GM18861 (cell line): ENCODE measurements at regions not wholly inside any gene's neighbourhood (a gene's known extent, or its start where the extent isn't known, plus 50 kb on each side); places are given as distances from the start of the nearest gene placed in this dataset.
A peak's percentile ranks its signal among the peaks of the same experiment; 100 is the strongest.

Source experiments
- ATAC-seq: cut with Tn5 transposase; IDR thresholded peaks from one replicate; pipeline ENCODE4 v1.9.1; 2021; ENCODE audit not compliant: unreplicated experiment

DNA sequence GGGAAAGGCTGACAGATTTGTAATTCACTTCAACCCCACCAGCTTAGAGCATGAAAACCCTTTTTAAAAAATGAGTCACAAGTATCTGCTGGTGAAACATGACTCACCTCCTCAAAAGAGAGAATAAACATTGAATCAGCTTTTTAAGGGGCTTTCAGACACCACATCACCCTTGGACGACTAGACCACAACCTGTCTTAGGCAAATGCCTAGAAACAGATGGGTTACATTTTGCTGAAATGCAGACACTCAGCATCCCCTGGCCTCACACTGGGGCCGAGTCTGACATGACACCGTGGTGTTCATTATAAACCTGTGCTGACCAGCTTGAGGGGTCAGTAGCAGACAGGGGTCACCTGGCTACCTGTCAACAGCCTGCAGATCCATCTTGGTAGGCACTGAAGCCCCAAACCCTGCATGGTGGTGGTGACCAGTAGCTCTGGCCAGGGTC, 175.3 kb upstream of the CST7 start:
- peak; percentile 84 for ATAC-seq

- ATAC-seq, result no peak
Observed at GRCh38 chr20:24775966-24776365, 173.1 kb upstream of the CST7 start.

DNA sequence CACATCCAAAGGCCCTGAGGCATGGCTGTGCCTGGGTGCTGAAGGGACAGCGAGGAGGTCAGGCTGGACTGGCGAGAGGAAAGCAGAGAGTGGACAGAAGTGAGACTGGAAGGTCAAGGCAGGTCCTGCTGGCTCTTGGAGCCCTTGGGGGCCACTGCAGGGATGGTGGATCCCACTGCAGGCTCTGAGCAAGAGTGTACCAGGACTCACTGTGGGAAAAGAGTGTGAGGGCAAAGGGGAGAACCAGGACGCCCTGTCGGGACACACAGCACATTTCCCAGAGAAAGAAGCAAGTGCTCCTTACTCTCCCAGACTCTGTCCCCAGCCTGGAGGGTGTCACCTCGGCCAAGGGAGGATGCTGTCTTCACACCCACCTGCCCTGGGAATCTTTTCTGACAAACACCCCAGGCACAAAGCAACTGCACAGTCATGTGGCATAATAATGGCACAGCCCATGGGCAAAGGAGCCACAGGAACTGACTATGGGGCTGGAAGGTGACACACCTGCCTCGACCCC, 172.3 kb upstream of the CST7 start:
- ATAC-seq, result no peak

DNA sequence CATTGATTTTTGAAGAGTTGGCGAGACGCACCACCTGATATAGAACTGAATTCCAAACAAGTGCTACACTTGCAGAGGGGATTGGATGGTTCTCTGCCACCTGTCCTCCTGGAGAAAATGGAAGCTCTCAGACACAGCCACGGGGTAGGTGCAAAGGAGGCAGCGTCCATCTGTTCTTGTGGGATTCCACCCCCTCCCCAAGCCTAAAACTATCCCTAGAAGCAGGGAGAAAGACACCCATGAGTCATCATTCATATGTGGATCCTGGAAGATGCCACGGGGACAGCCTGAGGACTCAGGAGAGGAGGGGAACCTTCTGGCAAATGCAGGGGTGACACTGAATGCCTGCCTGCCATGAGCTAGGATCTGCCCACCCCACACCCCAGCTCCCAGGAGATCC, 171.3 kb upstream of the CST7 start:
- ATAC-seq, result no peak

DNA sequence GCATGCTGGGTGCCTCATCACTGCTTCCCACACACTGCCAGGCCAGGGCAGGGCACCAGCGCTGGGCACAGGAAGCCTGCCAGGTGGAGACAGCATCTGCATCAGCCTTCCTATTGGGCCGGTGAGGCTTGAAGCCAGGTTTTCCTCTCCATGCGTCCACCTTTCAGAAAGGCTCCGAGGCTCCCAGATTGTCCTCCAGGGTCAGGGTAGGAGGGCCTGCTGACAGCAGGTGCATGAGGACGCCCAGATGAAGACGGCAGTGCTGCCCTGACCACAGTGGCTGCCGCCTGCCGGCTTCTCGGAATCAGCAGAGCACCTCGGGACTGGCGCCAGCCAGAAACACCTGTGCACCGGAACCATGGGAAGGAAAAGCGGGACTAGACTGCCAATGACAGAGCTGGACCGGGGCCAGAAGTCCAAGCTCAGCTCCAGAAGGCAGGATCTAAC, 170.5 kb upstream of the CST7 start:
- no peak for ATAC-seq

DNA sequence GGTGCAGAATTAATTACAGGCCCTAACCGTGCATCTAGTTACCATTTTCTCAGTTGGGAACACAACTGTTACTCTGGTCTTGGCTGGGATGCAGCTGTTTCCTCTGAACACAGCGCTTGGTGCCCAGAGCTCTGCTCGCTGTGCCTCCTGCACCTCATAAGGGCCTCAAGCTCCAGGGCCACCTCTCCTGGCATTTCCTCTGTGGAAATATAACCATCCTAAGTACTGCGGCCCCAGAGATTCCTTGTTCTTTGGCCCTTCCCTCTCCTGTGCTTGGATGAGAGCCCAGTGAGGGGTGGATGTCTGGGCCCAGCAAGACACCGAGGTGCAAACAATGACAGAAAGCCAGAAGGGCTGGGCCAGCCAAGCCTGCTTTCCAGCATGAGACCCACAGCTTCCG, 169.9 kb upstream of the CST7 start:
- no peak for ATAC-seq

DNA sequence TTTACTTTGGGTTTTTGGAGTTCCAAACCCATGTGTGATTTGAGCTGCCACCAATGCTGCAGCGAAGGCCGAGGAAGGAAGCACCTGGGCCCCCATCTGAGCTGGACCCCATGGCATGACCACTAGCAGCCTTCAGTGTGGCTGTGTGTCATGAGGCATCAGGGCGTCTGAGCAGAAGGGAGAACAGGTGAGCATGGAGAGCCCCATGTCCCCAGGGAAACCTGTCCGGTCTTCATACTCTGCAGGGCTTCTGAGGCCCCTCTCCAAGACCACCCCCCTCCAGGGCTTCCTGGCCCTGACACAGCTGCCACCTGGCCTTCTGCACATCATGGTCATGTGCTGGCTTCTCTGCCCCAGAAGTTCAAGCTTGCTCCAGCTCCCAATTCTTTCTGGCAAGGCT, 169.1 kb upstream of the CST7 start:
- ATAC-seq, result no peak

DNA sequence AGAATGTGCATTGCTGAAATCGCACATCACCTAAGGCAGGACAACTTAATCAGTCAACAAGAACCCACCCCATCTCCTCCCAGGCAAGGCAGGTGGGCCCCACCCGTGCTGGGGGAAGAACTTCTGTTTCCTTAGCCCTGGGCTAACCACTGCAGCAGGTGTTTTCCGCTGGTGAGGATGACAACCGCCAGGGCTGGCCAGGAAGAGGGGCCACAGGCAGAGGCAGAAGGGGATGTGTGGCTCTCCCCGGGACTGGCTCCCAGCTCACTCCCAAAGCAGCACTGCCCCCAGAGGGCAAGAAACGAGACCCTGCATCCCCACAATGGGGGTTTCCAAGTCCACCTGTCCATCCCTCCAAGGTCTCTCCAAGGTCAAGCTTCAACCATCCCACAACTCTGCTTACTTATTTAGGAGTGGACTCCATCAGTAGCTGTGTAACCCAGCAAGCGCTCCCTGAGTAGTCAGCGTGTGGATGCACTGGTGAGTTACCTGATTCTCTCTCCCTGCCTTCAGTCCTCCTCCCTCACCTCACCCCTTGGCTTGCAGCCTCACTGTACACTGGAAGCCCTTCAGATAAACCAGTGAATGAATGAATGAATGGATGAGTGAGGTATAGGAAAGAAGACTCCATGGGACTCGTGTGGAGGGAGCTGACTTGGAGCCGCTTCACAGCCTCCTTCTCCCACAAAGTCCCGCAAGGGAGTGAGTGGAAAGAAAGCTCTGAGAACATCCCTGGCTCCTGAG, 168.2 kb upstream of the CST7 start:
- no peak for ATAC-seq

GRCh38 chr20:24781418-24781980, 167.6 kb upstream of the CST7 start:
- ATAC-seq, result no peak

DNA sequence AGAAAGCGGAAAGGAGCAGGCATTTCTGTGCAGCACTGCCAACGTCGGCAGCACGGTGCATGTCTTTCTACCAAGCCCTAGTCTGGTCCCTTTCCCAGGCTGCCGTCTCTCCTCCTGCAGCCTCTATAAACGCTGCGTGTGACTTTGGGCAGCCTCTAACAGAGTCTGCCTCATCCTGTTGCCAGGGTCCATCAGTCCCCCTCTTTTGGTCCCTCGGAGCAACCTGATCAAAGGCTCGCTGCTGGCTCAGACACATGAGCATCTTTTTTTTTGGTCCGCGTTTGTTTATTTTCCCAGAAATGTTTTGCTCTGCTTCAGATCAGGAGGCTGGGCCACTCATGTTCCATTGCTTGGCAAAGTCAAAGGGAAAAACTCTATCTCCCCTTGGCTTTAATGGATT, 166.8 kb upstream of the CST7 start:
- no peak for ATAC-seq

GRCh38 chr20:24782801-24783630, 166.1 kb upstream of the CST7 start:
- no peak for ATAC-seq

GRCh38 chr20:24783631-24784492, 165.2 kb upstream of the CST7 start:
- ATAC-seq, result peak; percentile 55

DNA sequence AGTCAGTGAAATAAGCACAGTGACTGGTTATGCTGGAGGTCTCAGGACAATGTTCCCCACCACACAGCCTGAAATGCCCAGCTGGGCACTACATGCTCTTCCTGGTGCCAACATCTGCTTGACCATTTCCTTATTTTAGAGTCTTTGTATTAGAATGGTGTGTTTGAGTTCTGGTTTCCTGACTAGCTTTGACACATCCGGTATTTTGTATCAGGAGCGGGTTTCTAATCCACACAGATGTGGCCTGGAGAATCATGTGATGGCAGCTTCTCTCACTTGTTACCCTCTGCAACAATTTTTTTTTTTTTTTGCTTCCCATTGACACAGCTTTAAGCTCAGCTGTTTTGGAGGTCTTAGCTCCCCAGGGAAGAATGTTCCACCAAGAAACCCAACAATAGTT, 164.5 kb upstream of the CST7 start:
- ATAC-seq, result peak; percentile 13

GRCh38 chr20:24785141-24786110, 163.6 kb upstream of the CST7 start:
- no peak for ATAC-seq

GRCh38 chr20:24786111-24786495, 163.0 kb upstream of the CST7 start:
- no peak for ATAC-seq

DNA sequence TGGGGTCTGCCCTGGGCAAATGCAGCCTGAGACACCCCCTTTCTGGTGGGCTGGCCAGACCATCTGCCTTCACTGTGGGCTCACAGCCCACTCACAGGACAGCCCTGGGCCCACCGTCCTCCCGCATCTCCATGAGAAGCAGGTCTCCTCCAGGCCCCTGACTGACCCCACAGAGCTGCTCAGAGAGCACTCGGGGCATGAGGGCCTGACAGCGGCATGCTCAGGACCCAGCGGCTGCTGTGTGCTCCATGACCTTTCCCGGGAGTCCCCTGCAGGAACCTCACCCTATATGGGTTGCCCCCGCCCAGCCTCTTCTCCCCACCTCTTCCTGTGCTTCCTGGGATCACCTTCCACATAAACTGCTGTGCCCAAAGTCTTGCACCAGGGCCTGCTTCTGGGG, 162.4 kb upstream of the CST7 start:
- no peak for ATAC-seq

- ATAC-seq, result no peak
Observed at GRCh38 chr20:24787071-24787470, 162.0 kb upstream of the CST7 start.

DNA sequence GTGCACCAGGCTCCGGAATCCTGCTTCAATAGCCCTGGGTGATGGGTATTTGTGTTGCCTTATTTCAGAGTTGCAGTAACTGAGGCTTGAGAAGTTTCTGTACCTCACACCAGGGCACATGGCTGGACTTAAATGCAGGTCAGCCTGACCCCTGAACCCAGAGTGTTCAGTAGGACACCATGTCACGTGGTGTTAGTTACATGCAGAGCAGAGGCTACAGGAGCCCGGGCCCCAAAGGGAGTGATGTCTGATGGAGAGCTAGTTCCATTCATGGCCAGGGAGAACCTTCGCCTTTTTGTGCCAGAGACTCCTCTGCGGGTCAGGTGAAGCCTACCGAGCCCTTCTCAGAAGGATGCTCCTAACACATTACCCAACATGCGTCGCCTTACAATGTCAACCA, 161.4 kb upstream of the CST7 start:
- ATAC-seq, result no peak

DNA sequence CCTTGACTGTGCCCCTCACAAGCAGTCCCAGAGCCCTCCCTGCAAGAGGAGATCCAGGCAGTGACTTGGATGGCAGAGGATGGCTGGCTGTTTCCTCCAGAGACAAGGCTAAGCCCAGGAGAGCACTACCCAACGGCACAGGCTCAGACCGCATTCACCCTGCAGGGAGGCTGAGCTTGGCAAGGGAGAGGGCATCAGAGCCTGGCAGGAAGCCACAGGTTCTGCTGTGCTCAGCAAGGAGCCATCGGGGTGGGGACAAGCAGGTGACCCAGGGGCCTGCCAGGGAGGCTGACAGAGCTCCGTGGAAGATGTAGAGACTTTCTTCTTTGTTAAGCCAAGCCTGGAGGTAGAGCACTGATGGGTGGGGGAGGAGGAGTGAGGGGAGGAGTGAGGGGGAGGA, 159.2 kb upstream of the CST7 start:
- ATAC-seq, result no peak
